SK-N-SH treated with all-trans-retinoic acid at 6 μM for 48 hours (cell line): ENCODE measurements at regions not wholly inside any gene's neighbourhood (a gene's known extent, or its start where the extent isn't known, plus 50 kb on each side); places are given as distances from the start of the nearest gene placed in this dataset.

Experiments used
- ATAC-seq: fragments of 200-7000 bp; cut with Tn5 transposase; 3 replicates; pipeline ENCODE4 v1.9.1; 2020; ENCODE audit warnings: mild to moderate bottlenecking, moderate library complexity
- ARNTL ChIP-seq: fragments of 450-650 bp; formaldehyde crosslinking; IDR thresholded peaks from 2 replicates; pipeline ENCODE4 v1.5.0; 2020; ENCODE audit warnings: low read depth, mild to moderate bottlenecking, moderate library complexity, borderline replicate concordance
- BACH2 ChIP-seq: fragments of 250-450 bp; sonication (Bioruptor Pico); IDR thresholded peaks from 2 replicates; pipeline ENCODE4 v1.9.0; 2021; ENCODE audit warnings: mild to moderate bottlenecking, borderline replicate concordance
- CREB5 ChIP-seq: fragments of 250-450 bp; sonication (Bioruptor Pico); IDR thresholded peaks from 2 replicates; pipeline ENCODE4 v1.5.1; 2020; ENCODE audit warnings: low read depth, mild to moderate bottlenecking, moderate library complexity
- CSDC2 ChIP-seq: fragments of 250-450 bp; sonication (Bioruptor Pico); IDR thresholded peaks from 2 replicates; pipeline ENCODE4 v1.5.0; 2020; ENCODE audit warnings: mild to moderate bottlenecking, moderate library complexity
- ESRRG ChIP-seq: fragments of 250-450 bp; sonication (Bioruptor Pico); IDR thresholded peaks from 2 replicates; pipeline ENCODE4 v1.6.1; 2021; ENCODE audit warnings: mild to moderate bottlenecking
- GLIS3 ChIP-seq: fragments of 250-450 bp; sonication (Bioruptor Pico); IDR thresholded peaks from 2 replicates; pipeline ENCODE4 v1.5.0; 2020; ENCODE audit warnings: mild to moderate bottlenecking, moderate library complexity
- ISL1 ChIP-seq: fragments of 250-450 bp; sonication (Bioruptor Pico); IDR thresholded peaks from 2 replicates; pipeline ENCODE4 v2.1.2; 2022; ENCODE audit warnings: mild to moderate bottlenecking, moderate library complexity
- OSR1 ChIP-seq: fragments of 250-450 bp; sonication (Bioruptor Pico); IDR thresholded peaks from 2 replicates; pipeline ENCODE4 v1.8.0; 2022; ENCODE audit warnings: moderate library complexity, mild to moderate bottlenecking, inconsistent platforms
- PATZ1 ChIP-seq: fragments of 250-450 bp; sonication (Bioruptor Pico); IDR thresholded peaks from 2 replicates; pipeline ENCODE4 v1.8.0; 2020; ENCODE audit warnings: mild to moderate bottlenecking, moderate library complexity, borderline replicate concordance
- POU6F1 ChIP-seq: fragments of 250-450 bp; sonication (Bioruptor Pico); IDR thresholded peaks from 2 replicates; pipeline ENCODE4 v1.8.0; 2021; ENCODE audit warnings: low read depth, mild to moderate bottlenecking, moderate library complexity, borderline replicate concordance
- PPARA ChIP-seq: fragments of 250-450 bp; sonication (Bioruptor Pico); IDR thresholded peaks from 2 replicates; pipeline ENCODE4 v1.5.0; 2020; ENCODE audit warnings: mild to moderate bottlenecking, borderline replicate concordance
- SNAI2 ChIP-seq: fragments of 250-450 bp; sonication (Bioruptor Pico); IDR thresholded peaks from 2 replicates; pipeline ENCODE4 v1.5.0; 2020; ENCODE audit warnings: mild to moderate bottlenecking, moderate library complexity
- TCF4 ChIP-seq: fragments of 250-450 bp; sonication (Bioruptor Pico); IDR thresholded peaks from 2 replicates; pipeline ENCODE4 v1.8.0; 2021; ENCODE audit warnings: mild to moderate bottlenecking, moderate library complexity, borderline replicate concordance
- TOX ChIP-seq: fragments of 250-450 bp; sonication (Bioruptor Pico); IDR thresholded peaks from 2 replicates; pipeline ENCODE4 v1.8.0; 2021; ENCODE audit warnings: mild to moderate bottlenecking, moderate library complexity, borderline replicate concordance
- TSHZ2 ChIP-seq: fragments of 250-450 bp; sonication (Bioruptor Pico); IDR thresholded peaks from 2 replicates; pipeline ENCODE4 v1.5.0; 2020; ENCODE audit warnings: mild to moderate bottlenecking, moderate library complexity
- ZC3H10 ChIP-seq: fragments of 250-450 bp; sonication (Bioruptor Pico); IDR thresholded peaks from 2 replicates; pipeline ENCODE4 v1.5.1; 2021; ENCODE audit warnings: mild to moderate bottlenecking, moderate library complexity
- ZFP3 ChIP-seq: fragments of 250-450 bp; sonication (Bioruptor Pico); IDR thresholded peaks from 2 replicates; pipeline ENCODE4 v1.5.0; 2020; ENCODE audit warnings: mild to moderate bottlenecking, moderate library complexity
- ZFP30 ChIP-seq: fragments of 450-650 bp; formaldehyde crosslinking; IDR thresholded peaks from 2 replicates; pipeline ENCODE4 v1.5.0; 2022; ENCODE audit warnings: mild to moderate bottlenecking, moderate library complexity
- ZNF565 ChIP-seq: fragments of 450-650 bp; formaldehyde crosslinking; conservative IDR thresholded peaks from 2 replicates; pipeline ENCODE4 v1.5.0; 2020; ENCODE audit warnings: low read depth, mild to moderate bottlenecking, moderate library complexity
- ZNF70 ChIP-seq: fragments of 450-650 bp; formaldehyde crosslinking; IDR thresholded peaks from 2 replicates; pipeline ENCODE4 v1.5.0; 2020; ENCODE audit warnings: mild to moderate bottlenecking, moderate library complexity
- ZNF8 ChIP-seq: fragments of 450-650 bp; formaldehyde crosslinking; IDR thresholded peaks from 2 replicates; pipeline ENCODE4 v1.5.0; 2020; ENCODE audit warnings: mild to moderate bottlenecking, moderate library complexity

- TF ChIP-seq CREB5, result no peak
- no peak for TF ChIP-seq SNAI2
These were observed 261.4 kb upstream of the HES1 start (continued) for GRCh38 chr3:193874512-193874911.

GRCh38 chr3:193874997-193875593 is 260.9 kb upstream of the HES1 start:
- TF ChIP-seq TSHZ2 (CRISPR knock-in tag) (no peak), BACH2 (no peak), CREB5 (no peak), TOX (CRISPR knock-in tag) (no peak), ISL1 (CRISPR knock-in tag) (no peak), OSR1 (CRISPR knock-in tag) (no peak), ZFP30 (CRISPR knock-in tag) (no peak), ZC3H10 (CRISPR knock-in tag) (no peak), ZNF70 (CRISPR knock-in tag) (no peak), GLIS3 (CRISPR knock-in tag) (no peak), PPARA (no peak), ZNF565 (CRISPR knock-in tag) (no peak)
- TF ChIP-seq, all 23 proteins: peak for 0
- no peak for ATAC-seq

- TF ChIP-seq PPARA (no peak), ZFP3 (CRISPR knock-in tag) (no peak), OSR1 (CRISPR knock-in tag) (no peak), ZNF70 (CRISPR knock-in tag) (no peak), TSHZ2 (CRISPR knock-in tag) (no peak), GLIS3 (CRISPR knock-in tag) (no peak), ARNTL (CRISPR knock-in tag) (no peak), CSDC2 (CRISPR knock-in tag) (no peak), TCF4 (CRISPR knock-in tag) (no peak), ZC3H10 (CRISPR knock-in tag) (no peak), ZNF8 (no peak), BACH2 (no peak), ESRRG (CRISPR knock-in tag) (no peak), POU6F1 (no peak), TOX (CRISPR knock-in tag) (no peak), PATZ1 (CRISPR knock-in tag) (no peak), ISL1 (CRISPR knock-in tag) (no peak)
- TF ChIP-seq, all 23 proteins: peak for 0
- no peak for ATAC-seq
These were observed 260.2 kb upstream of the HES1 start for GRCh38 chr3:193875601-193876321.
